Common myeloid progenitor, CD34-positive (primary cell): ENCODE measurements at regions not wholly inside any gene's neighbourhood (a gene's known extent, or its start where the extent isn't known, plus 50 kb on each side); places are given as distances from the start of the nearest gene placed in this dataset.
"Not testable (repeated sequence)": the region's sequence is repeated elsewhere in the genome, so short reads cannot be mapped to it uniquely, and the experiment has no call there.

Experiments used
- CTCF ChIA-PET: fragments of 350-600 bp; sonication (Branson Sonifier 250); formaldehyde crosslinking; loops from one replicate; lab custom pipeline; 2021; ENCODE audit warnings: antibody characterized with exemption; lab: Charles Lee
- POLR2A ChIA-PET: fragments of 350-600 bp; sonication (Branson Sonifier 250); formaldehyde crosslinking; loops from one replicate; lab custom pipeline; 2021; ENCODE audit warnings: antibody characterized with exemption; lab: Charles Lee
- DNase-seq, 3 donors: peaks; one replicate each; pipeline versions ENCODE4 v3.0.0 to v3.0.0-alpha.2; 2013
- H3K27ac ChIP-seq, 2 experiments: 1 replicate in 1 of 2; 2 replicates in 1 of 2; pipeline ENCODE4 v1.7.0; 2013; ENCODE audit warnings: inconsistent platforms in 2 of 2, low read length in 2 of 2, mild to moderate bottlenecking in 2 of 2, low read depth in 1 of 2, moderate library complexity in 1 of 2; ENCODE audit not compliant: severe bottlenecking in 2 of 2, insufficient read depth in 1 of 2, poor library complexity in 1 of 2
- H3K27me3 ChIP-seq, 5 experiments: replicated peaks in 2 of 5; 1 replicate in 3 of 5; 2 replicates in 2 of 5; pipeline versions ENCODE4 v1.6.1 to v1.7.0; 2013; ENCODE audit warnings: low read length in 4 of 5, mild to moderate bottlenecking in 2 of 5, moderate library complexity in 2 of 5, inconsistent platforms in 1 of 5; ENCODE audit not compliant: insufficient read depth in 5 of 5, control insufficient read depth in 4 of 5
- H3K36me3 ChIP-seq, 4 experiments: 1 replicate in 2 of 4; 2 replicates in 2 of 4; pipeline versions ENCODE4 v1.6.1 to v1.7.0; 2013; ENCODE audit warnings: low read length in 3 of 4, control low read depth in 1 of 4, mild to moderate bottlenecking in 1 of 4; ENCODE audit not compliant: control insufficient read depth in 4 of 4, insufficient read depth in 4 of 4
- H3K4me1 ChIP-seq, 4 experiments: 1 replicate in 3 of 4; 2 replicates in 1 of 4; pipeline versions ENCODE4 v1.6.1 to v1.7.1; 2013; ENCODE audit warnings: low read length in 3 of 4, mild to moderate bottlenecking in 3 of 4, control low read depth in 1 of 4, inconsistent platforms in 1 of 4, moderate library complexity in 1 of 4; ENCODE audit not compliant: control insufficient read depth in 4 of 4, insufficient read depth in 4 of 4; ENCODE audit errors: control extremely low read depth in 1 of 4
- H3K4me3 ChIP-seq, 7 experiments: 1 replicate in 4 of 7; 2 replicates in 3 of 7; pipeline versions ENCODE4 v1.5.1 to v1.7.0; 2013; ENCODE audit warnings: mild to moderate bottlenecking in 7 of 7, low read length in 6 of 7, moderate library complexity in 6 of 7, inconsistent platforms in 2 of 7, low read depth in 2 of 7, control low read depth in 1 of 7; ENCODE audit not compliant: insufficient read depth in 4 of 7, control insufficient read depth in 1 of 7; ENCODE audit errors: extremely low read depth in 1 of 7
- H3K9me3 ChIP-seq, 5 experiments: 1 replicate in 4 of 5; 2 replicates in 1 of 5; pipeline versions ENCODE4 v1.6.1 to v1.7.1; 2013; ENCODE audit warnings: low read length in 4 of 5, mild to moderate bottlenecking in 2 of 5, inconsistent platforms in 1 of 5, low read depth in 1 of 5, moderate library complexity in 1 of 5; ENCODE audit not compliant: control insufficient read depth in 4 of 5, insufficient read depth in 2 of 5; ENCODE audit errors: control extremely low read depth in 1 of 5
- whole genome bisulfite sequencing: methylation state at CpG from one replicate; pipeline ENCODE4 v1.1.5; 2013; ENCODE audit not compliant: insufficient coverage; 5-methylcytosine and 5-hydroxymethylcytosine counted together

DNA sequence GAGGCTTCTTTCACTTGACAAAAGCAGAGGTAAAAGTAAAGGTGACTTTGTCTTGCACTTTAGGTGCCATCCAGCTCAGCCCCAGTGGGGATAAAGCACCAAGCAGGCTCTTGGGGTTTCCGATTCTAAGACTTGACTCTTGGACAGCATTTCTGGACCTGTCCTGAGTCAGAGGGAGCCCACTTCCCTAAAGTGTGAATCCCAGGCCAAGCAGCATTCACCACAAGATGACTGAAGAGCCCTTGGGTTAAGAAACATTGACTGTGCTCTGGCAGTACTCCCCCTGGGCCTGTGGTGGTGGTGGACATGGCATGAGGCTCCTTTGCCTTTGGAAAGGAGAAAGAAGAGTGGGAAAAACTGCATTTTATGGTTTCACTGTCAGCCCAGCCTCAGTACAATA lies 638.0 kb upstream of the VRK2 start:
- Histone ChIP-seq H3K27me3 (no peaks in the 10 kb centered on the region), H3K4me3 (no peak overlapping the region), H3K9me3 (peaks cover 0 to 2% (median 0%) of the 10 kb centered on the region in 5 experiments), H3K36me3 (no peaks in the 10 kb centered on the region), H3K4me1 (no peaks in the 10 kb centered on the region), H3K27ac (no peak overlapping the region)
- CTCF ChIA-PET = no interaction called here
- DNase-seq = no peak
- 82% methylated on average over 1 of the region's 1 CpG for WGBS
- POLR2A ChIA-PET = no interaction called here

DNA sequence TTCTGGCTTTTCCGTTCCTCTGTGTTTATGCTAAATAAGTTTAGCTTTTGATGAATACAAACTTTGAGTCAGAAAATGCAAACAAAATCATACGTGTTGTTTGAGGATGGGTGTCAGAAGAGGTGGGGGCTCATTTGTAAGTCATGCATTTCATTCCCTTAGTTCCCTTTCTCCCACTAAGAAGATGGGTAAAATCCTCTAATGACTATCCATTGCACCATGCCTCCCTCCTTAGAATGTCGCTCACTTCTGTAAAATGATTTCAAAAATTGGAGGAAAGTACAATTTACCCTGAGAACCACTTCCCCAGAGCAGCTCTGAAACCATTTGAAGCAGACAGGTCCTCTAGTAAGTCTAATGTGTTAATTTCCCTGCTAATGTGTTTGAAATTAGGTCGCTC lies 629.6 kb upstream of the VRK2 start:
- Histone ChIP-seq H3K36me3 (no peaks in the 10 kb centered on the region), H3K4me1 (no peaks in the 10 kb centered on the region), H3K27me3 (no peaks in the 10 kb centered on the region), H3K27ac (no peak overlapping the region), H3K4me3 (no peak overlapping the region), H3K9me3 (peaks cover 0 to 5% (median 0%) of the 10 kb centered on the region in 5 experiments)
- DNase-seq = no peak
- no CpG with 5 or more reads among the region's 4 CpGs for WGBS
- ChIA-PET CTCF (interaction anchor here (1.4 kb wide), 1 partner anchor 21 kb away, joined by 3 read pairs; no protein-coding TSS in a partner anchor), POLR2A (no interaction called here)

DNA sequence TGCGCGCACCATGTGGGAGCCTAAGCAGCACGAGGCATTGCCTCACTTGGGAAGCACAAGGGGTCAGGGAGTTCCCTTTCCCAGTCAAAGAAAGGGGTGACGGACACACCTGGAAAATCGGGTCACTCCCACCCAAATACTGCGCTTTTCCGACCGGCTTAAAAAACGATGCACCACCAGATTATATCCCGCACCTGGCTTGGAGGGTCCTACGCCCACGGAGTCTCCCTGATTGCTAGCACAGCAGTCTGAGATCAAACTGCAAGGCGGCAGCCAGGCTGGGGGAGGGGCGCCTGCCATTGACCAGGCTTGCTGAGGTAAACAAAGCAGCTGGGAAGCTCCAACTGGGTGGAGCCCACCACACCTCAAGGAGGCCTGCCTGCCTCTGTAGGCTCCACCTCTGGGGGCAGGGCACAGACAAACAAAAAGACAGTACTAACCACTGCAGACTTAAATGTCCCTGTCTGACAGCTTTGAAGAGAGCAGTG lies 627.7 kb upstream of the VRK2 start:
- H3K4me1 ChIP-seq, H3K9me3 ChIP-seq, DNase-seq, H3K4me3 ChIP-seq, H3K27me3 ChIP-seq, CTCF ChIA-PET, H3K27ac ChIP-seq, POLR2A ChIA-PET, H3K36me3 ChIP-seq: not testable (repeated sequence)
- 88% methylated on average over 8 of the region's 14 CpGs for WGBS

DNA sequence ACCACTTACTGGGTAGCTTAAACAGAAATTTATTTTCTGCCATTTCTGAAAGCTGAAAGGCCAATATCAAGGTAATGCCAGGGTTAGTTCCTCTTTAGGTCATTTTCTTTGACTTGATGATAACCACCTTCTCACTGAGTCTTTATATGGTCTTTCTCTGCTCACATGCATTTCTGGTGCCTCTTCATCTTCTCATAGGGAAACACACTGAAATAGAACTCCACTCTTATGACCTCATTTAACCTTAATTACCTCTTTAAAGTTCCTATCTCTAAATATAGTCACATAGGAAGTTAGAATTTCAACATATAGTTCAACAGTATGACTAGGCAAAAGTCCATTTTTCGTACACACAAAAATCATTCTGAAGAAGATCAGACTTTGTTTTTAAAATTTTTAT lies 616.8 kb upstream of the VRK2 start:
- Histone ChIP-seq H3K9me3 (no peaks in the 10 kb centered on the region), H3K4me1 (peaks cover 0 to 3% (median 2%) of the 10 kb centered on the region in 4 experiments), H3K27ac (no peak overlapping the region), H3K4me3 (no peak overlapping the region), H3K27me3 (no peaks in the 10 kb centered on the region), H3K36me3 (no peaks in the 10 kb centered on the region)
- CTCF ChIA-PET = interaction anchor here (1.3 kb wide), 1 partner anchor 16 kb away, joined by 4 read pairs; no protein-coding TSS in a partner anchor
- POLR2A ChIA-PET = no interaction called here
- peak in 2 of 3 donors; percentile 32 to 50 for DNase-seq
- WGBS = no CpG with 5 or more reads among the region's 1 CpG

DNA sequence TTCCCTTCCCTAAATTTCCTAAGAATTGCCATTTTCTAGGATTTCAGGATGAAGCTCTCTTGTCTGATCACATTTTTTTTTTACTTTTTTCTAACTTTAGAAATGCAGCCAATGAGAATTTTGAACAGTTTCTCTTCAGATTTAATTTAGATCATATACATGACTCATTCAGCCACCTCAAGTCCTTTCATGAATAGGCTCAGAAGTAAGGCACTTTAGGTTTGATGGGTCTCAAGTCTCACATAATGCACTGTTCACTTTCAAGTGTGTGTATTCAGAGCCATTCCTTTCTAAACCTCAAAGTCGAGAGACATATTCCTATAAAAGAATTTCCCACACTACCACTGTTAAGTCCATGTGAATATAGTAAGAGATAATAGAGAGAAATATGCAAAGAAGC lies 614.1 kb upstream of the VRK2 start:
- DNase-seq = no peak
- Histone ChIP-seq H3K4me3 (no peak overlapping the region), H3K27ac (no peak overlapping the region), H3K36me3 (no peaks in the 10 kb centered on the region), H3K4me1 (peaks cover 0 to 3% (median 2%) of the 10 kb centered on the region in 4 experiments), H3K27me3 (no peaks in the 10 kb centered on the region), H3K9me3 (no peaks in the 10 kb centered on the region)
- no CpG with 5 or more reads among the region's 1 CpG for WGBS
- ChIA-PET POLR2A (no interaction called here), CTCF (no interaction called here)

DNA sequence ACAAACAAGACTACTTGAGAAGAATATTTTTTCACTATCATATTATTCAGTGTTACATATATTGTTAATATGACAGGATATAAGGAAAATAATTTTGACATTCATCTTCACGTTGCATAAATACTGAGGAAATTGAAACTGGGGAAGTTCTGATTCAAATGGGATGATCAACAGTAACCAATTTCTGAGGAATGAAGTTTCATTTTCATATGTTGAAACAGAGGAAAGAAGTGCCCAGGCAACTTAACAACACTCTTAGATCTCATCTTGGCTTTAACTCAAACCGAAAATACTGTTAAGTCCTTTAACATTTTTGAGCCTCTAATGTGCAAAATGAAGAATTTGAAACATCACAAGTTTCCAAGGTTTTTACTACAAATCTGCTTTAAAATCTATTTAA lies 612.2 kb upstream of the VRK2 start:
- peaks cover 0 to 3% (median 2%) of the 10 kb centered on the region in 4 experiments for H3K4me1 ChIP-seq
- ChIA-PET POLR2A (no interaction called here), CTCF (no interaction called here)
- WGBS = 100% methylated on average over 1 of the region's 2 CpGs
- no peaks in the 10 kb centered on the region for H3K36me3 ChIP-seq
- no peak for DNase-seq
- H3K27ac ChIP-seq = no peak overlapping the region
- H3K9me3 ChIP-seq = no peaks in the 10 kb centered on the region
- no peaks in the 10 kb centered on the region for H3K27me3 ChIP-seq
- no peak overlapping the region for H3K4me3 ChIP-seq

DNA sequence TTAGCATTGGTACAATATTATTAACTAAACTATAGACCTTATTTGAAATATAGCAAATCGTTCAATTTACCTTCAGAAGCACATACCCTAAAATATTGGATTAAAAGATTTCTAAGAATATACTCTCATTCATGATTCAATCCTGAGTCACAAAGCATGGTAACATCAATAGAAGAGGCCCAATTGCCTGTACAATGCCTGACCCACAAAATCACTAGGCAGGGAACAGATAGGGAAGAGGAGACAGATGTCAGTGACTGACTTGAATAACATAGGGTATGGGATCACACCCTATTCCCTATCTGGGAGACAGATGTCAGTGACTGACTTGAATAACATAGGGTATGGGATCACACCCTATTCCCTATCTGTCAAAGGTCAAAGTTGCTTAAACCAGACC lies 611.6 kb upstream of the VRK2 start:
- Histone ChIP-seq H3K9me3 (no peaks in the 10 kb centered on the region), H3K27me3 (no peaks in the 10 kb centered on the region), H3K4me3 (no peak overlapping the region), H3K36me3 (no peaks in the 10 kb centered on the region), H3K4me1 (peaks cover 0 to 3% (median 2%) of the 10 kb centered on the region in 4 experiments), H3K27ac (no peak overlapping the region)
- no CpG with 5 or more reads among the region's 1 CpG for WGBS
- CTCF ChIA-PET = no interaction called here
- POLR2A ChIA-PET = no interaction called here
- DNase-seq = no peak
